ENCODE measurements at regions not wholly inside any gene's neighbourhood (a gene's known extent, or its start where the extent isn't known, plus 50 kb on each side); places are given as distances from the start of the nearest gene placed in this dataset.

DNA sequence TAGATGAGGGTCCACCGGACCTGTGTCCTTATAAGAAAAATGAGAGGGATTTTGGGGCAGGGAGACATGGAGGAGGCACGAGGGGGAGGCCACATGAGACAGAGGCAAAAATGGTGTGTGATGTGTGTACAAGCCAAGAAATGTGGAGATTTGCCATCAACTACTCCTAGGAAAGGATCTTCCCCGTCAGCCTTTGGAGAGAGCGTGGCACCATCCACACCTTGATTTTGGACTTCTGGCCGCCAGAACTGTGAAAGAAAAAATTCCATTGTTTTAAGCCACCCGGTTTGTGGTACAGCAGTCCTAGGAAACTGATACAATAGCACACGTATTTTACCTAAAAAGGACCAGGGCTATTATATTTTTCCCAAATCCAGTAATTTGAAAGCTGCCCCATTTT, 829.0 kb upstream of the SALL3 start:
- DNase-seq (ENCODE audit: low read depth) = no peak

GRCh38 chr18:78151234-78151633, 828.4 kb upstream of the SALL3 start:
- DNase-seq (ENCODE audit: low read depth) = no peak

GRCh38 chr18:78151948-78152725, 827.5 kb upstream of the SALL3 start:
- DNase-seq (ENCODE audit: low read depth) = no peak

DNA sequence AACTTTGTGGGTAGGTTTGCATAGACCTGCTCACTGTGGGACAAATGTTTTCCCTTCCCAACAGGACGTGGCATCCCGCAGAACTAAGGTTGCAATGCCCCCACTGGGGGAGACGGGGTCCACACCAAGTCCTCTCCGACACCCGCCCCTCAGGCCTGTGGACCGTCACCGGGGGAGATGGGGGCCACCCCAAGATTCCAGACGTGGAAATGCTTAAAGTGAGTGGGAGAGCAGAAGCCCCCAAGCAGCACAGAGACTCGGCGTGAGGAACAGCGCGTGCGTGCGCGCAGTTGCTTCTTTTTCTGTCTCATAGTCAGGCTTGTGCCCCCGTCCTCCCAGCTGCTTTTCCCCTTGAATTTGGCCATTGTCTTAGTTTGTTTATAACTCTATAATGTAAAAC, 826.3 kb upstream of the SALL3 start:
- no peak for DNase-seq (ENCODE audit: low read depth)

DNA sequence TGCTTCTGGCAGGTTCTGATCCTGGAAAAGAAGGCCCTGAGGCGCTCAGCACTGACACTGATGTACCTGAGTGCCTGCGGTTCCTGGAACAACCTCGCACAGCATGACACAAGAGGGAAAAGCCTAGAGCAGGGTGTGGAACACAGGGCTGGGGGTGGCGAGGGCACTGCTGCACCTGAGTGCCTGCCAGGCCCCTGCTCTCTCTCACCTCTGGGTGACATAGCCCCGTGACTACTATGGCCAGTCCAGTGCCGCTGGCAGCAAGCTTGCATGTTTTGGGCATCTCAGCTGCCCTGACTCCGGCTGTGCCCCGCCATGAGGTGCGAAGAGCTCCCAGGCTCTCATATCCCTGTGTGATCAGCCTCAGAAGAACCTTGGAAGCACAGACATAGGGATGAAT, 825.2 kb upstream of the SALL3 start:
- DNase-seq (ENCODE audit: low read depth) = no peak

DNA sequence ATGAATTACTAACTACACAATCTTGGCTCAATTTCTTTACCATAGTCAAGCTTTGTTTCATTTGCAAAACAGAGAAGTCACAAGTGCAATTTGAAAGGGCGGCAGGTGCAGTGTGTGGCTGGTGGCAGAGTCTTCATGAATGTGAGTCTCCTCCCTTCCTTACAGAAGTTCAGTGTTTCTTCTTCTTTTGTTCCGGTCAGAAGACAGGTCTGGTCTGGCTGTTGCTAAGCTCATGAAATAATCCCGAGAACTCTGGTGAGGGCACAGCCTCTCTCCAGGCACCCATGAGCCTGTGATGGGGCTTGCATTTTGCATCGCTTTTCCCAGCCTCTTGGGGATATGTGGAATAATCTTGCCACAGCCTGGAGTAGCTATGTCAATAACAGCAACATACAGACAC, 824.8 kb upstream of the SALL3 start:
- DNase-seq (ENCODE audit: low read depth) = no peak

DNA sequence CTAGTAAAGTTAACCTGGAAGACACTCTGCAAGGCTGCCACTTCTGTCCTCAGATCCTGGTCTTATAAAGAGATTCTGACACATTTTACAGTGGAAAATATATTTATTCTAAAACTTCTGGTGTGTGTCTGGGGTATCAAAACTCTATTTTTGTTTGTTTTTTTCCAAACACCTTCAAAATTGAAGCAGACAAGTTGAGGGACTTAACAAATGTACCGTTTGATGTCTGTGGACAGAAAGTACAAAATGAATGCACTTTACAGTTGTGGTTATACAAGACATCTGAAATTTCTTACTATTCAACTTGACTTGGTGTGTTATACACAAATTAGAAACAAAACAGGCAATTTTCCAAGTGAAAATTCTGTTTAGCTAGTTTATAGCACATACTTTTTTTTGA, 823.2 kb upstream of the SALL3 start:
- no peak for DNase-seq (ENCODE audit: low read depth)

- DNase-seq (ENCODE audit: low read depth) = no peak
Measured at GRCh38 chr18:78158943-78159342, 820.7 kb upstream of the SALL3 start.

GRCh38 chr18:78159397-78159796, 820.2 kb upstream of the SALL3 start:
- DNase-seq (ENCODE audit: low read depth) = no peak

GRCh38 chr18:78160961-78161656, 818.5 kb upstream of the SALL3 start:
- DNase-seq (ENCODE audit: low read depth) = no peak

- DNase-seq (ENCODE audit: low read depth) = no peak
Measured at GRCh38 chr18:78165525-78165924, 814.1 kb upstream of the SALL3 start.

- DNase-seq (ENCODE audit: low read depth) = no peak
Measured at GRCh38 chr18:78168526-78168925, 811.1 kb upstream of the SALL3 start.

DNA sequence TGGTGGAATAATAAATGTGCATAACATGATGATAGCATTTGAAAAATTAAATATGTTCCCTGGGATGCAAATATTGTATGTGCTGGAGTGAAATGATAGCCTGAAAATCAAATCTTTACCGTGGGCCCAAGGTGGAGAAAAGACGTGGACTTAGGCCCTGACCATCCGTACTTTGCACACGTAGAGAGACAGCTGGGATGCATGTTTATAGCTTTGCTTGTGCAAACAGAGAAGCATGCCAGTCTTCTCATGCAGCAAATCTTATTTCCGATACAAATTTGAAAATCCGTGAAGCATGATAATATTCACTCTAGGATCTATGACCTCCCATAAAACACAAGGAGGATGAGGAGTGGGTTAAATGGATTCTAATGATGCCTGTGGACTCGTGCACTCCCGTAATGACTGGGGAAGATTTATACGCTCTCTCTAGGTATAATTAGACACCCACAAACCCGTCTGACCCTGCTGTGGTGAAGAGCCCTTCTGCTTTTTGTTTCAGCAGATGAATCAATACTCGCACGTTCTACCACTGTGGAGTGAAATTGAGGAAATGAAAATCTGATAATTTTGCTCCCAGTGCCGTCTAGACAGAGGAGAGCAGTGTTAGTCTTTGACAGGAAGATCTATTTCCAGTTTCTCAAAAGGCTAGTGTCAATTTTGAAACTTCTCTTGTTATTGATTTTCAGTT, 810.3 kb upstream of the SALL3 start:
- no peak for DNase-seq (ENCODE audit: low read depth)

- no peak for DNase-seq (ENCODE audit: low read depth)
Measured at GRCh38 chr18:78171954-78172353, 807.7 kb upstream of the SALL3 start.

DNA sequence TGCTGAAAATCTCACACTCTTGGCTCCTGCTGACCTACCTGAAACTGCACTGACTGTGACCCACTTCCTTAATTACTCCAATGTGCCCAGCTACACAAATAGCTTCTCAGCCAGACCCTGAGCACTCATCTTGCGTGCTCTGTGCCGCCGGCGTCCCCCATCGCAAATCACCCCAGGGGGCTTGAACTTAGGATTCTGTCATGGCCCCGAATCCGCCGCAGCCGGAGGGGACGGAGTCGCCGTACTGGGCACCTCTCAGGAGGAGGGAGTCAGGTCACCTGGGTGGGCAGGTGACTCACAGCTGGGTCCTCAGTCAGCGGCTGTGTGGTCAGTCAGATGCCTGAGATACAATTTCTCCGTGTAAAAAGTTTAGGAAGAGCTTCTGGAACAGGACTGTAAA, 804.9 kb upstream of the SALL3 start:
- DNase-seq (ENCODE audit: low read depth) = no peak

GRCh38 chr18:78178812-78179211, 800.8 kb upstream of the SALL3 start:
- no peak for DNase-seq (ENCODE audit: low read depth)

GRCh38 chr18:78180741-78181140, 798.9 kb upstream of the SALL3 start:
- DNase-seq (ENCODE audit: low read depth) = no peak

DNA sequence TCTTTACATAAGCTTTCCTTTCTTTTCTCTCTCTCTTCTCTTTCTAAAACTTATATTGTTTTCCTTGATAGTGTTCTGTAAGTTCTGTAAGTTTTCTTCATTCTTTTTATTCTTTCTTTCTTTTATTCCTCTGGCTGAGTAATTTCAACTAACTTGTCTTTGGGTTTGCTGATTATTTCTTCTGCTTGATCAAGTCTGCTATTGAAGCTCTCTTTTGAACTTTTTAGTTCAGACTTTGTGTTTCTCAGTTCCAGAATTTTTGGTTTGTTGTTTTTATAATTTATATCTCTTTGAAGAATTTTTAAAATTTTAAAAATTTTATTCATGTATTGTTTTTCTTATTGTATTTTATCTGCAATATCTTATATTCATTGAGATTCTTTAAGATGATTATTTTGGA, 795.8 kb upstream of the SALL3 start:
- no peak for DNase-seq (ENCODE audit: low read depth)

DNA sequence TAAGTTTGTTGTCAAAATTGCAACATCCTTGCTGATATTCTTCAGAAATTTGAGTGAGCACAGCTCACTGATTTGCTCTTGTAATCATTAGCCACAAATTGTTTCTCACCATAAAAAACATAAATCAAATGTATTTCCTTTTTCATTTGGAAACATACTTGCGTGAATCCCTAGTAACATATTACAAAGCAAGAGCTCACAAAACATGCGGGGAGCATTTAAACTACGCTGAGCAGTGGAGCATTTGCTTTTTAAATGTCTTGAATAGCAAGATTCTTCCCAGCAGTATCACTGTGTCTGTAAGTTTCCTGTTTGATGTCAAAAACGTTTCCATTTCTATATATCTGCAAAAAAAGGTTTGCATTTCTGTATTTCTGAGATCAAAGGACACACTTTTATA, 788.3 kb upstream of the SALL3 start:
- no peak for DNase-seq (ENCODE audit: low read depth)

DNA sequence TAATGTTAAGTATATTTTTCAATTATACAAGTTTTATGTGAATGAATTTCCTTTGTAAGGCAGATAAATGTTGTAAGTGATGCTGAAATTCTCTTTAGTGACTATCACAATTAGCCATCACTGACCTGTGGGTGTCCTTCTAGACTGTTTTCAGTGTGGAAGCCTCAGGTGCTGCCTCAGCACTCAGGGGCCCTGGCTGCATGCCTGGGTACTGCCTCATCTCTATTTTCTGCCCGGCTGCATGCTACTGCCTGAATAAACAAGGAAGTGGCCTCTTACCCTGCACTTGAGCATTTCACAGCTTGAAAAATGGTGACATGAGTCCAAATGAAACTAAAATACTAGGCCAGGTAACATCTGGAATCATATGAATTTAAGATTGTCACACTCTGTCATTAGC, 787.6 kb upstream of the SALL3 start:
- no peak for DNase-seq (ENCODE audit: low read depth)

GRCh38 chr18:78196280-78196679, 783.3 kb upstream of the SALL3 start:
- DNase-seq (ENCODE audit: low read depth) = no peak

GRCh38 chr18:78199002-78199401, 780.6 kb upstream of the SALL3 start:
- DNase-seq (ENCODE audit: low read depth) = no peak

- no peak for DNase-seq (ENCODE audit: low read depth)
Measured at GRCh38 chr18:78199611-78200010, 780.0 kb upstream of the SALL3 start.
